Embryonic facial prominence (tissue), 1 donor: ENCODE measurements at regions not wholly inside any gene's neighbourhood (a gene's known extent, or its start where the extent isn't known, plus 50 kb on each side); places are given as distances from the start of the nearest gene placed in this dataset.

Experiments
- DNase-seq: peaks from one replicate; pipeline ENCODE4 v3.0.0-alpha.2; 2016; ENCODE audit errors: extremely low spot score

GRCh38 chr2:18009891-18010290 is 131.4 kb downstream of the KCNS3 start:
- no peak for DNase-seq

- no peak for DNase-seq
Measured at GRCh38 chr2:18005411-18005810, 126.9 kb downstream of the KCNS3 start.

GRCh38 chr2:18001671-18002070 is 123.2 kb downstream of the KCNS3 start:
- DNase-seq, result no peak

GRCh38 chr2:17996978-17997377 is 118.5 kb downstream of the KCNS3 start:
- no peak for DNase-seq

GRCh38 chr2:17995593-17995992 is 117.1 kb downstream of the KCNS3 start:
- DNase-seq, result no peak
